Hepatocyte (in vitro differentiated cells): ENCODE measurements at regions not wholly inside any gene's neighbourhood (a gene's known extent, or its start where the extent isn't known, plus 50 kb on each side); places are given as distances from the start of the nearest gene placed in this dataset.
A peak's percentile ranks its signal among the peaks of the same experiment; 100 is the strongest.

ENCODE experiments used
- DNase-seq: peaks from one replicate; pipeline ENCODE4 v3.0.0-alpha.2; 2016; ENCODE audit warnings: low spot score
- H2AFZ ChIP-seq: fragments of 200-600 bp; sonication (generic); 2 replicates; pipeline ENCODE4 v1.6.0; 2016; ENCODE audit warnings: antibody characterized with exemption, mild to moderate bottlenecking
- H3K27ac ChIP-seq: fragments of 200-600 bp; sonication (generic); 2 replicates; pipeline ENCODE4 v1.5.1; 2016; ENCODE audit warnings: mild to moderate bottlenecking
- H3K27me3 ChIP-seq: fragments of 200-600 bp; sonication (generic); 2 replicates; pipeline ENCODE4 v1.6.1; 2016
- H3K36me3 ChIP-seq: fragments of 200-600 bp; sonication (generic); replicated peaks from 2 replicates; pipeline ENCODE4 v1.5.1; 2016; ENCODE audit warnings: low read depth; ENCODE audit not compliant: insufficient read depth
- H3K4me1 ChIP-seq: fragments of 200-600 bp; sonication (generic); 2 replicates; pipeline ENCODE4 v1.5.1; 2016; ENCODE audit warnings: mild to moderate bottlenecking, moderate library complexity; ENCODE audit not compliant: insufficient read depth
- H3K4me2 ChIP-seq: fragments of 200-600 bp; sonication (generic); 2 replicates; pipeline ENCODE4 v1.6.0; 2016
- H3K4me3 ChIP-seq: fragments of 200-600 bp; sonication (generic); 2 replicates; pipeline ENCODE4 v1.5.1; 2016; ENCODE audit warnings: mild to moderate bottlenecking
- H3K79me2 ChIP-seq: fragments of 200-600 bp; sonication (generic); 2 replicates; pipeline ENCODE4 v1.6.0; 2017; ENCODE audit warnings: mild to moderate bottlenecking
- H3K9me2 ChIP-seq: fragments of 200-600 bp; sonication (generic); replicated peaks from 2 replicates; pipeline ENCODE4 v1.6.0; 2017; ENCODE audit warnings: mild to moderate bottlenecking; ENCODE audit not compliant: insufficient read depth
- H3K9me3 ChIP-seq: fragments of 200-600 bp; sonication (generic); 2 replicates; pipeline ENCODE4 v1.5.1; 2016; ENCODE audit warnings: low read depth, mild to moderate bottlenecking
- H4K20me1 ChIP-seq: fragments of 200-600 bp; sonication (generic); 2 replicates; pipeline ENCODE4 v1.6.0; 2016; ENCODE audit warnings: mild to moderate bottlenecking; ENCODE audit not compliant: insufficient read depth, poor library complexity, severe bottlenecking
- EZH2 ChIP-seq: fragments of 200-600 bp; sonication (generic); IDR thresholded peaks from 2 replicates; pipeline ENCODE4 v1.6.1; 2016; ENCODE audit warnings: antibody characterized with exemption, mild to moderate bottlenecking, borderline replicate concordance
- EZH2phosphoT487 ChIP-seq: fragments of 200-600 bp; sonication (generic); IDR thresholded peaks from one replicate; pipeline ENCODE4 v1.6.1; 2018; ENCODE audit warnings: antibody characterized with exemption, mild to moderate bottlenecking, low read depth, moderate library complexity; ENCODE audit not compliant: unreplicated experiment, severe bottlenecking
- WGBS: methylation state at CpG from one replicate; pipeline ENCODE4 v1.1.6; 2016; ENCODE audit warnings: low lambda C conversion rate; ENCODE audit errors: missing lambda C conversion rate; 5-methylcytosine and 5-hydroxymethylcytosine counted together
- TF ChIP-seq, protein P1 (sequence below): fragments of 200-600 bp; sonication (generic); IDR thresholded peaks from 2 replicates; pipeline ENCODE4 v1.5.1; 2016; ENCODE audit warnings: antibody characterized with exemption, mild to moderate bottlenecking; ENCODE audit not compliant: poor library complexity

DNA sequence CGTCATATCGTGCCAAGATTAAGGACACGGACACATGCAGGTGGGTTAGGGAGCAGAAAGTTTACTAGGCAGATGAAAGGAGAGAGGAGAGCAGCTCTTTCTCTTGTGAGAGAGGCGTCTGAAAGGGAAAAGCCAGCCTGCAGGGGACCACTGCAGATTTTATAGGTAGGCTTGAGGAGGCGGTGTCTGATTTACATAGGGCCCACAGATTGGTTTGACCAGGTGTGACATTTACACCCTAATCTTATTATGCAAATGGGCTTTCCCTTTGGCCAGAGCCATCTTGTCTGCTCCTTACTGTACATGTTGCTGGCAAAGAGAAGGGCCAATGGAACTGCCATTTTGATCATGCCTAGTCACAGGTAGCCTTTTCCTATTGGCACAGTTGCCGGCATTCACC, 137.2 kb upstream of the TAF11L2 start:
- Histone ChIP-seq H3K27me3 (no peaks in the 10 kb centered on the region), H3K9me3 (no peaks in the 10 kb centered on the region), H3K4me3 (no peak overlapping the region), H3K4me2 (no peak overlapping the region), H3K27ac (no peak overlapping the region), H4K20me1 (no peaks in the 10 kb centered on the region), H3K9me2 (no peaks in the 10 kb centered on the region), H3K36me3 (no peaks in the 10 kb centered on the region), H3K79me2 (no peaks in the 10 kb centered on the region), H2AFZ (no peak overlapping the region), H3K4me1 (peaks cover 22% of the 10 kb centered on the region)
- 93% methylated on average over 6 of the region's 6 CpGs for WGBS
- no peak for DNase-seq
- TF ChIP-seq, protein P1, sequence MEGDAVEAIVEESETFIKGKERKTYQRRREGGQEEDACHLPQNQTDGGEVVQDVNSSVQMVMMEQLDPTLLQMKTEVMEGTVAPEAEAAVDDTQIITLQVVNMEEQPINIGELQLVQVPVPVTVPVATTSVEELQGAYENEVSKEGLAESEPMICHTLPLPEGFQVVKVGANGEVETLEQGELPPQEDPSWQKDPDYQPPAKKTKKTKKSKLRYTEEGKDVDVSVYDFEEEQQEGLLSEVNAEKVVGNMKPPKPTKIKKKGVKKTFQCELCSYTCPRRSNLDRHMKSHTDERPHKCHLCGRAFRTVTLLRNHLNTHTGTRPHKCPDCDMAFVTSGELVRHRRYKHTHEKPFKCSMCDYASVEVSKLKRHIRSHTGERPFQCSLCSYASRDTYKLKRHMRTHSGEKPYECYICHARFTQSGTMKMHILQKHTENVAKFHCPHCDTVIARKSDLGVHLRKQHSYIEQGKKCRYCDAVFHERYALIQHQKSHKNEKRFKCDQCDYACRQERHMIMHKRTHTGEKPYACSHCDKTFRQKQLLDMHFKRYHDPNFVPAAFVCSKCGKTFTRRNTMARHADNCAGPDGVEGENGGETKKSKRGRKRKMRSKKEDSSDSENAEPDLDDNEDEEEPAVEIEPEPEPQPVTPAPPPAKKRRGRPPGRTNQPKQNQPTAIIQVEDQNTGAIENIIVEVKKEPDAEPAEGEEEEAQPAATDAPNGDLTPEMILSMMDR = no peak
- TF ChIP-seq EZH2 (no peak), EZH2phosphoT487 (no peak)

DNA sequence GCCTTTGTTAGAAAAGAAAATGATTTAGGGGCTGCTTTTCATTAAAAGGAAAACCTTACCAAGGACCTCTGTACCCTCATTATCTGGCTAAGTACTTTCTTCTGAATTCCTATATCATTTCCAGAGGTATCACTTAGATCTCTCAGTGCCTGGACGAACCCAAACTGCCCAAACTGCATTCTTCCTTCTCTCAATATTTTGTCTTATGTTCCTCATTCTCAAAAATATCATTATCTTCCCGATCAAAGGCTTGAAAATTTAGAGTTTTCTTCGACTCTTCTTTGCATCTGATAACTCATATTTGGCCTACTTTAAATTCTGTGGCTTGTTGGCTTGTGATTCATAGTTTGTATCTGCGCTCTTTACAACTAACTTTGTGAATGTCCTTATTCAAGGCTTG, 136.7 kb upstream of the TAF11L2 start:
- no peak overlapping the region for H3K4me2 ChIP-seq
- TF ChIP-seq EZH2 = no peak
- TF ChIP-seq, protein P1 = no peak
- no peak for TF ChIP-seq EZH2phosphoT487
- no peaks in the 10 kb centered on the region for H3K9me2 ChIP-seq
- peaks cover 23% of the 10 kb centered on the region for H3K4me1 ChIP-seq
- no peak overlapping the region for H2AFZ ChIP-seq
- H4K20me1 ChIP-seq = no peaks in the 10 kb centered on the region
- no peaks in the 10 kb centered on the region for H3K36me3 ChIP-seq
- H3K4me3 ChIP-seq = no peak overlapping the region
- DNase-seq = no peak
- no peaks in the 10 kb centered on the region for H3K79me2 ChIP-seq
- WGBS = 83% methylated on average over 4 of the region's 4 CpGs
- no peaks in the 10 kb centered on the region for H3K9me3 ChIP-seq
- no peaks in the 10 kb centered on the region for H3K27me3 ChIP-seq
- H3K27ac ChIP-seq = no peak overlapping the region

DNA sequence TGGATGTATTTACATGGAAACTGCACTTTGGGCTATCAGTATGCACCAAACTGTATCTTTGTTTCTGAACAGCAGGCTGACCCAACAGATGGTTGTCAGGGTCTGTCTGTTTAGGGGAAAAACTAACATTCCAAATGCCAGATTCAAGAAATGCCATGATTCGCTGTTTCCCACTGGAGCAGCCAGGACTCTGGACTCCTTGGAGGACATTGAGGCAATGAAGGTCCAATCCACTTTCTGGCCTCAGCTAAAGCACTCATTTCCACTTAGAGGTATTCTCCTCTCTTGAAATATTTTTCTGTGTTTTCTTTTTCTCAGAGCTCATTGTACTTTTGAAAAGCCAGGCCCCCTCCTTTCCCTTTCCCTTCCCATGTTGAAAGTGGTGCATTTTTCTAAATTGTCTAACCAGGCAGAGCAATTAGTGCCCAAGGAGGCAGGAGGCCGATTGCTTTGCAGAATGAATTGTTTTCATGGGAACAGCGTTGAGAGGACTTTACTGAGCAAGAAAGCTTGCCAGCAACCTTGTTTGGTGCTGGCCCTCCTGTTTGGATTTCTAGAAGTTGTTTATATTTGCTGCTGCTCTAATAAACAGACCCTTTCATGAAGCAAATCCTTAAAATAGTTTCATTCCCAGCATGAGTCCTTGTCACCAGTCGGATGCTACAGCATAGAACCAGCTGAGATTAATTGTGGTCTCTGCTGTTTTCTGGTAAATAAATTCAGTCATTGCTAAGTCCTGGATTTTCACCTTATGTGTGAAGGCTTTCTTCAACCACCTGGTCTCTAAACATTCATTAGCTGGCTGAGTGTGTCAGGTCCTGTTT, 132.8 kb upstream of the TAF11L2 start:
- Histone ChIP-seq H2AFZ (no peak overlapping the region), H3K4me2 (peak overlapping the region; percentile 45), H3K79me2 (no peaks in the 10 kb centered on the region), H3K36me3 (no peaks in the 10 kb centered on the region), H3K9me2 (no peaks in the 10 kb centered on the region), H3K27ac (peak overlapping the region; percentile 44), H3K9me3 (no peaks in the 10 kb centered on the region), H3K4me1 (peaks cover 19% of the 10 kb centered on the region), H4K20me1 (no peaks in the 10 kb centered on the region), H3K27me3 (no peaks in the 10 kb centered on the region), H3K4me3 (no peak overlapping the region)
- WGBS = 54% methylated on average over 4 of the region's 4 CpGs
- no peak for DNase-seq
- TF ChIP-seq, protein P1 = no peak
- TF ChIP-seq EZH2phosphoT487 = no peak
- TF ChIP-seq EZH2 = no peak
